ENCODE measurements at regions not wholly inside any gene's neighbourhood (a gene's known extent, or its start where the extent isn't known, plus 50 kb on each side); places are given as distances from the start of the nearest gene placed in this dataset.

DNA sequence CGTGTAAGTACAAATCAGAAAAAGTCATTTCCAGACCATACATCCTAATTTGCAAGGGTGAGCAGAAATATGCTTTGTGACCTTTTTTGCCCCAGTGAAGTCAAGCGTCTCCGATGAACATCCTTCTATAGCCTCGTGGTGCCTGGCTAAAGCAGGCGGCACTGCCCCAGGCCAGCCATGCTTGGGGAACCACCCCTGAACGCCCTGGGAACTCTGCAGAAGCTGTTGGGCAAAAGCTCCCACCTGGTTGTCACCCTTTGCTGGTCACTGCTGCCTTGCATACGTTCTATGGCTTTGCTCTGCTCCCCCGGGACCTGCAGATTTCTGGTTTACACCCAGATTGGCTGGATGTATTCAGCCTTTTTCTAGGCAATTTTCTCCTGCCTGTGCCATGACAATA is 256.4 kb downstream of the SS18 start:
- Mint-ChIP-seq H3K4me3 (no peak overlapping the region), H3K36me3 (no peaks in the 10 kb centered on the region), H3K27ac (no peak overlapping the region), H3K27me3 (peaks cover 9 to 13% of the 10 kb centered on the region in 2 donors), H3K4me1 (no peaks in the 10 kb centered on the region), H3K9me3 (no peaks in the 10 kb centered on the region)
- DNase-seq (no peak), ATAC-seq (replicated peaks) (peak; percentile 19 to 25)

DNA sequence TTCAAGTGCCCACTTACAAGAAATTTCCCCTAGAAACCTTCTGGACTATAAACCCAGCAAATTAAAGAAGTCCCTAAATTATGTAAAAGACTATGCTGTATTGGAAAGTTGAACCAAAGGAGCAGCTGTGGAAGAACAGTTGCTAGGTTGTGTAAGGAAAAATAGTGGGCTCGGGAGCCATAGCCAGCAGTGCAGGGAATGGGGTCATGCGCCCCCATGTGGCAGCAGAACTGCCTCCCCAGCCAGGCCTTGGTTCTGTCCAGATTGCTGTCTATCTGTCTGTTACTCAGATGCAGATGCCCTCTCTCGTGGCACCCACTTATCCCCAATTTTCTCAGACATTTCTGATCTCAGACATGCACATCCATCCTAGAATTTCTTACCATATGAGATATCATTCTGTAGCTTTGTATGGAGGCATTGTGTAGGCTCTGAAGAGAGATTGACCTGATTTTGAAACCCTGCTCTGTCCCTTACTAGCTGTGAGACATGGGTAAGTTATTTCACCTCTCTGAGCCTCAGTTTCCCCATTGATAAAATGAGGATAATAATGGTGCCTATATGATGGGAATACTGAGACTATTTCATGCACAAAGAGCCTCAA is 258.3 kb downstream of the SS18 start:
- H3K27ac Mint-ChIP-seq: no peak overlapping the region
- peaks cover 9 to 11% of the 10 kb centered on the region in 2 donors for H3K27me3 Mint-ChIP-seq
- no peaks in the 10 kb centered on the region for H3K36me3 Mint-ChIP-seq
- no peaks in the 10 kb centered on the region for H3K4me1 Mint-ChIP-seq
- ATAC-seq (replicated peaks) (peak; percentile 70 to 74), DNase-seq (peak; percentile 4)
- no peak overlapping the region for H3K4me3 Mint-ChIP-seq
- no peaks in the 10 kb centered on the region for H3K9me3 Mint-ChIP-seq

DNA sequence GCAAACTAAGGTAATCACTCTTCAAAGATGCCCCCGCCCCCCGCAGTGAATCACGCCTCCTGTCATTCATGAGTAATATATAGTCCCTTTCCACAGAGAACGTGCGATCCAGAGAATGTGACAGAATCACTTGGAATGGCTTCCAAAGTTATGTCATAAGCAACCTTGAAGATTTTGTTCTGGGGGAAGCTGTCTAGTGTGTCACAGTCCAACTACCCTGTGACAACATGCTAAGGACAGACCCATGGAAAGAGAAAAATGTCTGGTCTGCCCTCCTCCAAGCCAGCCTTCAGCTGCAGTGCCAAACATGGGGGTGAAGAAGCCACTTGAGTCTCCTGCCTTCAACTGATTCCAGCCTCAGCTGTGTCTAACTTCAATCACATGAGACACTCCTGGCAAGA is 259.1 kb downstream of the SS18 start:
- Mint-ChIP-seq H3K4me1 (no peaks in the 10 kb centered on the region), H3K36me3 (no peaks in the 10 kb centered on the region), H3K27me3 (peaks cover 4 to 5% of the 10 kb centered on the region in 2 donors), H3K9me3 (no peaks in the 10 kb centered on the region), H3K4me3 (no peak overlapping the region), H3K27ac (no peak overlapping the region)
- DNase-seq: no peak
- no peak for ATAC-seq (replicated peaks)

DNA sequence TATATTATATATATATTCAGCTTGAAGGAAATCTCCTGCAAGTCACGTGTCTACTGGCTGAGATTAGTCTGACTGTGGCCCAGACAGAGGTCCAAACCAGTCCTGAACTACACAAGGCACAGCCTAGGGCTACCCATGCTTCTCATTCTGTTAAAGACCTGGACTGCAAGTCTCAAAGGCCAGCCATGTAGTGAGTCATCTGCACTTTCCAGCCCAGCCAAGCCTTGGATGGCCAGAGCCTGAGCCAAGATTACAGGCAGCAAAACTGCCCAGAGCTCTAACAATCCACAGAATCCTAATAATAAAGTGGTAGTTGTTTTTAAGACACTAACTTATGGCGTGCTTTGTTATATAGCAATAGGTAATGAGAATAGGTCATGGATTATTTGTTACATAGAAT is 259.6 kb downstream of the SS18 start:
- Mint-ChIP-seq H3K36me3 (no peaks in the 10 kb centered on the region), H3K4me1 (no peaks in the 10 kb centered on the region), H3K27ac (no peak overlapping the region), H3K27me3 (peaks cover 0 to under 1% of the 10 kb centered on the region in 2 donors), H3K4me3 (no peak overlapping the region), H3K9me3 (no peaks in the 10 kb centered on the region)
- DNase-seq (no peak), ATAC-seq (replicated peaks) (no peak)

DNA sequence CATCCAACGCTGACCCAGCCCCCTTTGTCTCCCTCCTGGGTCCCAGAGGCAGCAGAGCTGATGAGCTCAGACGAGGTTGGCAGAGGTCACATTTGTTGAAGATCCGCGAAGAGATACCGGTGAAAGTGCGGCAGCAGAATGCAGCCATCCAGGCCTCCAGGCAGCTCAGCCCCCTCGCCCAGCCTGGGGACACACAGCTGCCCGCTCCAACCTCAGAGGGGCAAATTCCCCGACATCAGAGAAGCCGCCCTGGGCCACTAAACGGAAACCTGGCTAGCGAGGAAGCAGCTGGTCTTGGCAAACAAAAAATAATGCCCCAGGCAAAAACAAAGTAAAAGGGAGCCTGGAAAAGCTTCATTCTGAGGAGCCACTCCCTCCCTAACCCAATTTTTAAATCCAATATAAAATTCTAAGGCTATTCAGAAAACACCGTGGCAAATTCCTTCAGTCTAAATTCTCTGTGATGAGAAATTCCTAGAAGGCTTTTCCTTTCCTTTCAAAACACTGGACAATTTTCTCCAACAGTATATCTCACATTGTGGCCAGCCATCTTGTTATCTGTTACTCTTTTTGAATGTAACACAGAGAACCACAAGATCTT is 262.4 kb downstream of the SS18 start:
- Mint-ChIP-seq H3K4me3 (no peak overlapping the region), H3K4me1 (no peaks in the 10 kb centered on the region), H3K27me3 (no peaks in the 10 kb centered on the region), H3K36me3 (no peaks in the 10 kb centered on the region), H3K27ac (no peak overlapping the region), H3K9me3 (no peaks in the 10 kb centered on the region)
- DNase-seq: no peak
- no peak for ATAC-seq (replicated peaks)

DNA sequence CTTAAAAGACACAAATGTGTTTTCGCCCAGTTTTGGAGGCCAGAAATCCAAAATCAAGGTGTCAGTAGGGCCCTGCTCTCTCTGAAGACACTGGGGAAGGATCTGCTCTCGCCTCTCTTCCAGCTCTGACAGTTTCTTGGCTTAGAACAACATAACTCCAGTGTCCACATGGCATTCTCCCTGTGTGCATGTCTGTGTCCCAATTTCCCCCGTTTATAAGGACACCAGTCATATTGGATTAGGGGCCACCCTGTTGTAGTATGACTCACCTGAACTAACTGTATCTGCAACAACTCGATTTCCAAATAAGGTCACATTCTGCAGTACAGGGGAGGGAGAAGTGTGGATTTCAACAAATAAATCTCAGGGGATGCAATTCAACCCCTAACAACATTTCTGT is 263.2 kb downstream of the SS18 start:
- H3K36me3 Mint-ChIP-seq: no peaks in the 10 kb centered on the region

DNA sequence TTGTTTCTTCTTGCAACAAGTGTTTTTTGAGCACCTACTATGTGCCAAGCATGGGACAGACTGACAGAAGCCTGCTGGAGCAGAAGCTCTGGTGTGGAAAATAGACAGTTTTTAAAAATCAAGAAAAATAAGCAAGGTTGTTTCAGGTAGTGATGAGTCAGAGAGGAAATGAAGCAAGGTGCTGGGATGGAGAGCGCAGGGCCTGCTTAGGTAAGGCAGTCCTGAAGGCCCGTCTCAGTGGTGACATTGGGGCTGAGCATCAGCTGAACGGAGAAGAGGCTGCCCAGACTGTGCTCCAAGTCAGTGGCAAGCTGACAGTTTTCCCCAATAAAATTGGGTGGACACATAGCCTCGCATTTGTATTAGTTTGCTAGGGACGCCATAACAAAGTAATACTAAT is 263.6 kb downstream of the SS18 start:
- no peak overlapping the region for H3K4me3 Mint-ChIP-seq
- H3K36me3 Mint-ChIP-seq: no peaks in the 10 kb centered on the region
- DNase-seq (no peak), ATAC-seq (replicated peaks) (no peak)
- H3K9me3 Mint-ChIP-seq: no peaks in the 10 kb centered on the region
- no peaks in the 10 kb centered on the region for H3K4me1 Mint-ChIP-seq
- H3K27me3 Mint-ChIP-seq: no peaks in the 10 kb centered on the region
- H3K27ac Mint-ChIP-seq: no peak overlapping the region

More for the DNA sequence above, 263.2 kb downstream of the SS18 start:
- no peaks in the 10 kb centered on the region for H3K27me3 Mint-ChIP-seq
- H3K27ac Mint-ChIP-seq: no peak overlapping the region
- no peaks in the 10 kb centered on the region for H3K9me3 Mint-ChIP-seq
- no peaks in the 10 kb centered on the region for H3K4me1 Mint-ChIP-seq
- DNase-seq: no peak
- no peak for ATAC-seq (replicated peaks)
- no peak overlapping the region for H3K4me3 Mint-ChIP-seq

DNA sequence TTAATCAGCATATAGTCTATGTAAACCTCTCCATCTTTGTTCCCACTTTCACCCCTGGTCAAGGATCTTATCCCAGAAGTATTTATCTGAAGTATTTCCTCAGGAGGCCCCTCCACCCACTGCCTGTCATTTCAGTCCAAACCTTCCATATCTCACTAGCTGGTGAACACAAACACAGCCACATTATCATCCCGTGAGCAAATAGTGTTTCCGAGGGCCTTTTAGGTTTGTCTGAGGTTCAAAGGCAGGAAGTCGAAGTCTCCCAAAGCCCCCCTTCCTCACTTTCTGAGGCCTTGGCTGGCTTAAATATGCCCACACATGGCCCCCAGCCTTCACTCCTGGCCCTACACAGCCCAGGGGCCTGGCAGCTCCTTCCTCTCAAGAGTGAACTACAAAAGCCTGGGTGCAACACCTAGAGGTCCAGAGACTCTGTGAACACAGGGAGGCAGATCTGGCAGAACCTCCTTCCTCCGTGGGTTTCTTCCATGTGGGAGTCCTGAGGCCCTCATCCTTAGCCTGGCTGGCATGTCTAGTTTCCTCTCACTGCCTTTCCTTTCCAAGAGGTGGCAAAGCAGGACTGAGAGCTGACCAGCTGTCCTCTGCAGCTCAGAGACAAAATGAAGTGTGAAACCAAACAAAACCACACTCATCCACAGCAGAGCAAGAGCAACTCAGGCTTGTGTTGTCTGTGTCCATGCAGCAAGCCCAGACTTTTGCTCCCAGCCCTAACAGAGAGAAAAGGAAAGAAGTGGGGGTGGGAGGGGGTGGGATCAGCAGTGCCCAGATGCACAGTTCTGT is 264.2 kb downstream of the SS18 start:
- ATAC-seq (replicated peaks) (peak in 1 of 2 donors; percentile 10), DNase-seq (no peak)
- H3K27ac Mint-ChIP-seq: no peak overlapping the region
- H3K4me3 Mint-ChIP-seq: no peak overlapping the region
- H3K27me3 Mint-ChIP-seq: no peaks in the 10 kb centered on the region
- H3K4me1 Mint-ChIP-seq: no peaks in the 10 kb centered on the region
- no peaks in the 10 kb centered on the region for H3K9me3 Mint-ChIP-seq
- no peaks in the 10 kb centered on the region for H3K36me3 Mint-ChIP-seq

DNA sequence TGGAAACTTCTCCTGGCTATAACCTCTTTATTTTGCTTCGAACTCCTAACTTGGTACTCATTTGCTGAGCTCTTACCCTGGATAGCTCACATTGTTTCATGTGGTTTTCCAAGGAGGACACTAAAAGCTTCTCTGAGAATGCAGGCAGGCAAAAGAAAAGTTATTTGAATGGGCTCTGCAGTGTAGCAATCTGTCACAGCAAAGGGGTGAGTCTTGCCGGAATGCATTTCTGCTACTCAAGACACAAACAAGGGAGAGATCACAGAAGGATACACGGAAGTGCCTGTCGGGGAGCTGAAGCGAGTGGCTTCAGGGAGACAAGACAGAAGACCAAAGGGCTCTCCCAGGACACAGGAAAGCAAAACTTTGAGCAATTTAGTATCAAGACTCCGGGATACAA is 265.4 kb downstream of the SS18 start:
- ATAC-seq (replicated peaks) (no peak), DNase-seq (no peak)
- no peak overlapping the region for H3K27ac Mint-ChIP-seq
- no peak overlapping the region for H3K4me3 Mint-ChIP-seq
- H3K27me3 Mint-ChIP-seq: no peaks in the 10 kb centered on the region
- no peaks in the 10 kb centered on the region for H3K9me3 Mint-ChIP-seq
- H3K4me1 Mint-ChIP-seq: no peaks in the 10 kb centered on the region
- H3K36me3 Mint-ChIP-seq: no peaks in the 10 kb centered on the region

DNA sequence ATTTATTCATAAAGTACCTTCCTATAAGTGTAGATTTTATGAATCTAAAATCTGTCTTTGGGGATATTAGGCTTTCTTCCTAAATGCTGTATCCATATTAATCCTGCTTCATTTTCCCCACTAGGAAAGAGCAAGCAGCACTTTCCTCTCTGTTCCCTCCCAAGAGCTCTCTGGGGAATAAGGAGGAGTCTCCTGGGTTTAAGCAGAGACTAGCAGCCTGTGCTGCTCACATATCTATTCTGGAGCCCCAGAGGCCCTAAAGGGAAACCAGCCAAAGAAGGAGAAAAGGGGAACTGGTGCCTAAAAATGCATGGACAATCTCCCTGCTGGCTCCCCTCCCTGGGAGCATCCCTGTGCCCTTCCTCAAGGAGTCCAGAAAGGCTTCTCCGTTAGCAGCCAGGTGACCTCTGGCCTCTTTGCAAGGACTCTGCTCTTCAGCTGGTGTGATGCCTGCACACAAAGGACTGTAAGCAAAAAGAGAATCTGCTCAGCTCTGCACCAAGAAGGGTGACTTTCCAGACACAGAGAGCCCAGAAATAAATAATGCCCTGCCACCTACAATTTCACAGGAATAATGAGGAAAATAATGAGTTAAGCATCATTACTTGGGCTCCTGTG is 270.6 kb downstream of the SS18 start:
- Mint-ChIP-seq H3K36me3 (no peaks in the 10 kb centered on the region), H3K4me3 (no peak overlapping the region), H3K4me1 (peaks cover 2 to 7% of the 10 kb centered on the region in 2 donors), H3K9me3 (peaks cover 0 to 1% of the 10 kb centered on the region in 2 donors), H3K27me3 (no peaks in the 10 kb centered on the region), H3K27ac (no peak overlapping the region)
- no peak for ATAC-seq (replicated peaks)
- no peak for DNase-seq

DNA sequence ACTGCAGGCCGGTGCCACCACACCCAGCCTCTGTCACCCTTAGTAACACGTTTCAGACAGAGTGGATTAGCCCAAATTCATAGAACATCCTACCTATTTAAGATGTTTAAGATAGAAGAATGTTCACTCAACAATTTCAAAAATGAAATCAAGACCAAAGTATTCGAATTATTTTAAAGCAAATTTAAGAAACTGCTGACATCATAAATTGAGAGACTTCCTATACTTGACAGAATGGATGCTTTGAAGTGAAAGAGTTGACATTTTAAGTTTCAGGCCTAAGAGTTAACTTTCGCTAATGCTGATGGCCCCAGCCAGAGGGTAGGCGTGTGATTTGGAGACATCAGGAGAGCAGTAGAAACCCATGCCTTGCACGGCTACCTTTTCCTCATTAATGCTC is 271.9 kb downstream of the SS18 start:
- no peak for DNase-seq
- peaks cover 2 to 7% of the 10 kb centered on the region in 2 donors for H3K4me1 Mint-ChIP-seq
- peaks cover 0 to 1% of the 10 kb centered on the region in 2 donors for H3K9me3 Mint-ChIP-seq
- H3K36me3 Mint-ChIP-seq: no peaks in the 10 kb centered on the region
- H3K27me3 Mint-ChIP-seq: no peaks in the 10 kb centered on the region
- H3K27ac Mint-ChIP-seq: no peak overlapping the region
- ATAC-seq (replicated peaks): no peak
- H3K4me3 Mint-ChIP-seq: no peak overlapping the region

DNA sequence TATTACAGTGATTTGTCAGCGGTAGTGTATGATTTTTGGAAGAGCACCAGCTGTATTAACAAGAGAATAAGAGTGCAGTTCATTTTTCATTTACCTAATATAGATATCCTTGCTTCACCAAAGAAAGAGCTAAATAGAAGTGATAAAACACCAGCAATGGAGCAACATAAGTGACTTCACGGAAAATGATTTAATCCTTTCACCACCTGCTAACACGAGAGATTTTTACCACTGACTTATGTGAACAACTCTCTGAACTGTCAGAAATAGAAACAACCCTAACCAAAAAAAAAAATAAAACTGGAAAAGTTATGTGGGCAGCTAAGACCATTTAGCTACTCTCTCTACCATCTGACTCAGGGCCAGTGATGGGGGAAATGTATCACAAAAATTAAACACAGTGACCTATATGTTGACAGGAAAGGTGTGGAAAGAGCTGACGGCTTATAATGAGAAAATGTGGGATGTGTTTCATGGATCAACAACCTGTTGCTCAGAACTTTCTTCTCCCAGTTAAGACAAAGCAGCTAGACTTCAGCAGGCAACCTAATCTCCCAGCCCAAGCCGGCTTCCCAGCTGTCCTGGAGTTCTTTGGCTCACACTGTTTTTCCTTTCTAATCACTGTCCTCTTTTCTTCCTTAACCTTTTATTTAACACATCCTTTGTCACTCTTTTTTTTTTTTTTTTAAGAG is 272.7 kb downstream of the SS18 start:
- H3K9me3 Mint-ChIP-seq: peaks cover 0 to 1% of the 10 kb centered on the region in 2 donors
- DNase-seq: no peak
- H3K27me3 Mint-ChIP-seq: no peaks in the 10 kb centered on the region
- H3K27ac Mint-ChIP-seq: no peak overlapping the region
- ATAC-seq (replicated peaks): no peak
- no peaks in the 10 kb centered on the region for H3K36me3 Mint-ChIP-seq
- no peak overlapping the region for H3K4me3 Mint-ChIP-seq
- peaks cover 2 to 7% of the 10 kb centered on the region in 2 donors for H3K4me1 Mint-ChIP-seq

DNA sequence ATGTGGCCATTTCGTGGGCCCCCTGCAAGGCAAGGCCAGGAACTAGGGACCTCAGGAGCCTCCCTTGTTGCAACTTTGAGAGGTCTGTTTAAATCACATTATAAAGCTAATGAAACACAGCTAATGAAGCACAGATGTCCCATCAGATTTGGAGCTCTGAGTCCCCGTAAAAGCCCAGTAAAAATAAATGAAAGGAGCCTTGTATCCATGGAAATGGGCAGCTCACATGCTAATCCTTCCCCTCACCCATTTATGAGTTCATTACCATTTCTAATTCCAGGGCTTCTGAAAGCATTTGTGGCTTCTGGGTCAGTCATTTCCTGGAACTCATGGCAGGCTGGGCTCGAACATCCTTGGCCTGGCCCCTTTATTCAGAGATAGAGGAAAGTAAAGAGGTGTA is 274.8 kb downstream of the SS18 start:
- Mint-ChIP-seq H3K4me3 (no peak overlapping the region), H3K27ac (no peak overlapping the region), H3K4me1 (peaks cover 2 to 7% of the 10 kb centered on the region in 2 donors), H3K36me3 (no peaks in the 10 kb centered on the region), H3K9me3 (peaks cover 0 to 1% of the 10 kb centered on the region in 2 donors), H3K27me3 (no peaks in the 10 kb centered on the region)
- ATAC-seq (replicated peaks): no peak
- no peak for DNase-seq

DNA sequence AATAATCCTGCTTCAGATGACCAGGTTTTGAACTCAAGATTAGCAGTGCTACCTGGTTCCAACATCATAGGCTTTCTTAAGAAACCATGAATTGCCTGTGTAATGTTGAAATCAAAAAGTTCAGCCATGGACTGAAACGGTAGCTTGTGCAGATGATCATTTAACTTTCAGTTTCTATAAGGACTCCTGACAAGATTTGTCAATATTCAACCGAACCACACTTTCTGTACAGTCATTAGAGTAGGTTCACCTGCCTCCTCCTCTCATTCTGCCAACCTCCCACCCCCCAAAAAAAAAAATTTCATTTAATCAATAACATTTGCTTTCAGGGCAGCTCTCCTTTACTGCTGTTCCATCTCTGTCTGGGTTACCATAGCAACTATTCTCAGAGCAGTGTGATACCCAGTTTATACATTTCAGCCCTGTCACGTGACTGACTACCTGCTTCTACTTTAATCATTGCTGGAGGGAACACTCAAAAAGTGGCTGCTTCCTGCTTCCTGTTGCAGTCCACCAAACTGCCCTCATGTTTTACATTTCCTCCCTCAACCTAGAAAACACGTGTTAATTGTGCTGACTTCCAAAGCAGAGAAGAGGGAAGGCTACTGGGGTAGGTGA is 275.5 kb downstream of the SS18 start:
- no peak overlapping the region for H3K27ac Mint-ChIP-seq
- no peaks in the 10 kb centered on the region for H3K36me3 Mint-ChIP-seq
- peaks cover 2 to 7% of the 10 kb centered on the region in 2 donors for H3K4me1 Mint-ChIP-seq
- DNase-seq: no peak
- no peaks in the 10 kb centered on the region for H3K27me3 Mint-ChIP-seq
- ATAC-seq (replicated peaks): peak in 1 of 2 donors; percentile 45
- peaks cover 0 to 1% of the 10 kb centered on the region in 2 donors for H3K9me3 Mint-ChIP-seq
- no peak overlapping the region for H3K4me3 Mint-ChIP-seq
